ENCODE measurements at regions not wholly inside any gene's neighbourhood (a gene's known extent, or its start where the extent isn't known, plus 50 kb on each side); places are given as distances from the start of the nearest gene placed in this dataset.

- TF ChIP-seq CTCF (IDR thresholded peaks at IDR 0.05; ENCODE audit: low read depth, low read length) (no peak), POLR2A (IDR thresholded peaks at IDR 0.05; ENCODE audit: extremely low read depth, insufficient read length) (no peak), MYC (IDR thresholded peaks at IDR 0.05; ENCODE audit: low read depth, low read length) (no peak), MAX (IDR thresholded peaks at IDR 0.05; ENCODE audit: low read depth, low read length) (no peak)
Measured at GRCh38 chr12:77392467-77393088, 327.2 kb upstream of the E2F7 start.
